KMS-11 (cell line): ENCODE measurements at regions not wholly inside any gene's neighbourhood (a gene's known extent, or its start where the extent isn't known, plus 50 kb on each side); places are given as distances from the start of the nearest gene placed in this dataset.

Experiments
- H2AFZ ChIP-seq: fragments of 200-600 bp; sonication (generic); 2 replicates; pipeline ENCODE4 v1.6.1; 2016; ENCODE audit warnings: antibody characterized with exemption, mixed run types, low read depth
- H3K27ac ChIP-seq: fragments of 200-600 bp; sonication (generic); 2 replicates; pipeline ENCODE4 v1.6.1; 2016; ENCODE audit warnings: mild to moderate bottlenecking, mixed run types
- H3K27me3 ChIP-seq: fragments of 200-600 bp; sonication (generic); 2 replicates; pipeline ENCODE4 v1.6.1; 2017; ENCODE audit warnings: mild to moderate bottlenecking, low read depth, mixed run types, moderate library complexity; ENCODE audit not compliant: insufficient read depth
- H3K36me3 ChIP-seq: fragments of 200-600 bp; sonication (generic); 2 replicates; pipeline ENCODE4 v1.6.1; 2017; ENCODE audit warnings: mild to moderate bottlenecking, mixed run types; ENCODE audit not compliant: insufficient read depth
- H3K4me1 ChIP-seq: fragments of 200-600 bp; sonication (generic); 2 replicates; pipeline ENCODE4 v1.6.1; 2016; ENCODE audit warnings: mild to moderate bottlenecking, low read depth, mixed run types; ENCODE audit not compliant: poor library complexity, severe bottlenecking
- H3K4me2 ChIP-seq: fragments of 200-600 bp; sonication (generic); 2 replicates; pipeline ENCODE4 v1.7.0; 2016; ENCODE audit warnings: mild to moderate bottlenecking, mixed run types
- H3K4me3 ChIP-seq: fragments of 200-600 bp; sonication (generic); IDR thresholded peaks from 2 replicates; pipeline ENCODE4 v1.6.1; 2017; ENCODE audit warnings: low read depth, low read length, mixed read lengths; ENCODE audit not compliant: insufficient read depth
- H3K79me2 ChIP-seq: fragments of 200-600 bp; sonication (generic); 2 replicates; pipeline ENCODE4 v1.6.1; 2016; ENCODE audit warnings: low read depth, mixed run types; ENCODE audit not compliant: insufficient read depth
- H3K9ac ChIP-seq: fragments of 200-600 bp; sonication (generic); 2 replicates; pipeline ENCODE4 v1.6.1; 2016; ENCODE audit warnings: mild to moderate bottlenecking, mixed run types
- H4K20me1 ChIP-seq: fragments of 200-600 bp; sonication (generic); 2 replicates; pipeline ENCODE4 v1.6.1; 2016; ENCODE audit warnings: mild to moderate bottlenecking, mixed run types; ENCODE audit not compliant: insufficient read depth
- TF ChIP-seq, protein P1 (sequence below): fragments of 200-600 bp; sonication (generic); conservative IDR thresholded peaks from 2 replicates; pipeline ENCODE4 v1.6.1; 2017; ENCODE audit warnings: low read depth, mild to moderate bottlenecking, antibody characterized with exemption, low read length, moderate library complexity, mixed read lengths

GRCh38 chr13:99908140-99908803, 63.3 kb downstream of the ZIC5 start:
- no peaks in the 10 kb centered on the region for H4K20me1 ChIP-seq
- TF ChIP-seq, protein P1, sequence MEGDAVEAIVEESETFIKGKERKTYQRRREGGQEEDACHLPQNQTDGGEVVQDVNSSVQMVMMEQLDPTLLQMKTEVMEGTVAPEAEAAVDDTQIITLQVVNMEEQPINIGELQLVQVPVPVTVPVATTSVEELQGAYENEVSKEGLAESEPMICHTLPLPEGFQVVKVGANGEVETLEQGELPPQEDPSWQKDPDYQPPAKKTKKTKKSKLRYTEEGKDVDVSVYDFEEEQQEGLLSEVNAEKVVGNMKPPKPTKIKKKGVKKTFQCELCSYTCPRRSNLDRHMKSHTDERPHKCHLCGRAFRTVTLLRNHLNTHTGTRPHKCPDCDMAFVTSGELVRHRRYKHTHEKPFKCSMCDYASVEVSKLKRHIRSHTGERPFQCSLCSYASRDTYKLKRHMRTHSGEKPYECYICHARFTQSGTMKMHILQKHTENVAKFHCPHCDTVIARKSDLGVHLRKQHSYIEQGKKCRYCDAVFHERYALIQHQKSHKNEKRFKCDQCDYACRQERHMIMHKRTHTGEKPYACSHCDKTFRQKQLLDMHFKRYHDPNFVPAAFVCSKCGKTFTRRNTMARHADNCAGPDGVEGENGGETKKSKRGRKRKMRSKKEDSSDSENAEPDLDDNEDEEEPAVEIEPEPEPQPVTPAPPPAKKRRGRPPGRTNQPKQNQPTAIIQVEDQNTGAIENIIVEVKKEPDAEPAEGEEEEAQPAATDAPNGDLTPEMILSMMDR = no peak
- no peaks in the 10 kb centered on the region for H3K27me3 ChIP-seq
- no peaks in the 10 kb centered on the region for H3K4me1 ChIP-seq
- no peak overlapping the region for H3K9ac ChIP-seq
- H3K27ac ChIP-seq = no peak overlapping the region
- no peaks in the 10 kb centered on the region for H3K79me2 ChIP-seq
- no peak overlapping the region for H3K4me3 ChIP-seq
- H3K4me2 ChIP-seq = no peak overlapping the region
- H2AFZ ChIP-seq = no peak overlapping the region
- H3K36me3 ChIP-seq = no peaks in the 10 kb centered on the region

DNA sequence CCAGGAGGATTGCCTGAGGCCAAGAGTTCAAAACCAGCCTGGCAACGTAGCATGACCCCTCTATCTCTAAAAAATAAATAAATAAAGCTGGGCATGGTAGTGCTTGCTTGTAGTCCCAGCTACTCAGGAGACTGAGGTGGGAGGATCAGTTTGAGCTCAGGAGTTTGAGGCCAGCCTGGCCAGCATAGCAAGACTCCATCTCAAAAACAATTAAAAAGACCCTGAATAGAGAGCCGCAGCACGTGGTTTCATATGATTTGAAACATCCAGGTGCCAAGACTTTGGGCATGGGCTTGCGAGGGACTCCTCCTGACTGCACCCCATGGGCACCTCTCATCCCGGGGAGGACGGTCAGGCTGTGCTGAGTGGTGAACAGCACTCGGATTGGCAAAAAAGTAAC, 63.9 kb downstream of the ZIC5 start:
- H2AFZ ChIP-seq = no peak overlapping the region
- TF ChIP-seq, protein P1 = no peak
- H3K27ac ChIP-seq = no peak overlapping the region
- no peak overlapping the region for H3K9ac ChIP-seq
- no peaks in the 10 kb centered on the region for H3K27me3 ChIP-seq
- no peaks in the 10 kb centered on the region for H3K36me3 ChIP-seq
- no peaks in the 10 kb centered on the region for H4K20me1 ChIP-seq
- H3K4me2 ChIP-seq = no peak overlapping the region
- no peaks in the 10 kb centered on the region for H3K4me1 ChIP-seq
- H3K79me2 ChIP-seq = no peaks in the 10 kb centered on the region
- no peak overlapping the region for H3K4me3 ChIP-seq

DNA sequence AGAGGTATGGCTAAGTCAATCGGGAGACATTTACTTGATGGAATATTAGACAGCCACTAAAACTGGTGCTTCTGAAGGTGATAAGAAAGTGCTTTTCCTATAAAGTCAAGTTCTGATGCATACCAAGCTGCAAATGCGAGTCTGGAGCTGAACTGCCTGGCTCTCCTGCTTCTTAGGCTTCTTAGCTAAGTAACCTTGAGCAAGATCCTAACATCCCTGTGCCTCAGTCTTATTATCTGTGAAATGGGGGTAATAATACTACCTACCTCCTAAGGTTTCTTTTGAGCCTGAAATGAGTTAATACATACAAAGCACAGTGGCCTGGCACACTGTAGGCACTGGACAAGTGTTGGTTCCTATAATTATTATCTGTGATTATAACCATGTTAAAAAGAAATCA, 64.5 kb downstream of the ZIC5 start:
- Histone ChIP-seq H3K4me1 (no peaks in the 10 kb centered on the region), H4K20me1 (no peaks in the 10 kb centered on the region), H3K36me3 (no peaks in the 10 kb centered on the region), H2AFZ (no peak overlapping the region), H3K27ac (no peak overlapping the region), H3K9ac (no peak overlapping the region), H3K4me2 (no peak overlapping the region), H3K79me2 (no peaks in the 10 kb centered on the region), H3K27me3 (no peaks in the 10 kb centered on the region), H3K4me3 (no peak overlapping the region)
- TF ChIP-seq, protein P1 = no peak

DNA sequence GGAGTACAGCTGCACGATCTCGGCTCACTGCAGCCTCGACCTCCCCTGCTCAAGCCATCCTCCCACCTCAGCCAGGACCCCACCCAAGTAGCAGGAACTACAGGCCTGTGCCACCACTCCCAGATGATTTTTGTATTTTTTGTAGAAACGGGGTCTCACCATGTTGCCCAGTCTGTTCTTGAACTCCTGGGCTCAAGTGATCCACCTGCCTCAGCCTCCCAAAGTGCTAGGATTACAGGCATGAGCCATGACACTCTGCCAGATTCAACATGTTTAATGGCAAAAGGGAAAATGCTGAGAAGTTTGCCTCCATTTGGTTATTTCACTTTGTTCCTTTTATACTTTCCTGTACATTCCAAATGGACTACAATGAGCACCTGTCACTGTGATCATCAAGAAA, 65.8 kb downstream of the ZIC5 start:
- Histone ChIP-seq H3K9ac (no peak overlapping the region), H3K27me3 (no peaks in the 10 kb centered on the region), H2AFZ (no peak overlapping the region), H3K36me3 (no peaks in the 10 kb centered on the region), H3K4me1 (no peaks in the 10 kb centered on the region), H3K4me3 (no peak overlapping the region), H3K79me2 (no peaks in the 10 kb centered on the region), H3K27ac (no peak overlapping the region), H4K20me1 (no peaks in the 10 kb centered on the region), H3K4me2 (no peak overlapping the region)
- TF ChIP-seq, protein P1 = no peak
